Fibroblast of lung (primary cell): ENCODE measurements at regions not wholly inside any gene's neighbourhood (a gene's known extent, or its start where the extent isn't known, plus 50 kb on each side); places are given as distances from the start of the nearest gene placed in this dataset.

Experiments
- DNase-seq, 2 donors: peaks; one replicate each; pipeline versions ENCODE4 v3.0.0 to v3.0.0-alpha.2; 2010; ENCODE audit warnings: low read depth in 2 of 2
- H2AFZ ChIP-seq: 2 replicates; pipeline ENCODE4 v1.5.1; 2012; ENCODE audit warnings: low read length, control low read depth, inconsistent platforms
- H3K27ac ChIP-seq: 2 replicates; pipeline ENCODE4 v1.5.1; 2011; ENCODE audit warnings: low read length, control low read depth; ENCODE audit not compliant: insufficient read depth
- H3K27me3 ChIP-seq: 2 replicates; pipeline ENCODE4 v1.5.1; 2011; ENCODE audit warnings: mild to moderate bottlenecking, low read length; ENCODE audit not compliant: control insufficient read depth, insufficient read depth
- H3K36me3 ChIP-seq: 2 replicates; pipeline ENCODE4 v1.5.1; 2011; ENCODE audit warnings: low read length; ENCODE audit not compliant: control insufficient read depth, insufficient read depth
- H3K4me1 ChIP-seq: 2 replicates; pipeline ENCODE4 v1.5.1; 2011; ENCODE audit warnings: low read length; ENCODE audit not compliant: control insufficient read depth, insufficient read depth; ENCODE audit errors: extremely low read depth
- H3K4me2 ChIP-seq: 2 replicates; pipeline ENCODE4 v1.5.1; 2011; ENCODE audit warnings: low read length, control low read depth; ENCODE audit not compliant: insufficient read depth; ENCODE audit errors: extremely low read depth
- H3K4me3 ChIP-seq, 4 experiments: fragments of 200-600 bp in 1 of 4; sonication (generic) in 1 of 4; replicated peaks in 1 of 4; 2 replicates each; pipeline ENCODE4 v1.5.1; 2011 to 2016; ENCODE audit warnings: low read length in 4 of 4, low read depth in 3 of 4, mild to moderate bottlenecking in 3 of 4, control low read depth in 2 of 4, inconsistent platforms in 1 of 4, mixed read lengths in 1 of 4; ENCODE audit not compliant: insufficient read depth in 1 of 4; ENCODE audit errors: control extremely low read depth in 1 of 4
- H3K79me2 ChIP-seq: 2 replicates; pipeline ENCODE4 v1.5.1; 2012; ENCODE audit warnings: mild to moderate bottlenecking, low read length, inconsistent platforms; ENCODE audit not compliant: control insufficient read depth, insufficient read depth
- H3K9ac ChIP-seq: 2 replicates; pipeline ENCODE4 v1.5.1; 2011; ENCODE audit warnings: mild to moderate bottlenecking, low read length, control low read depth; ENCODE audit not compliant: insufficient read depth
- H3K9me3 ChIP-seq: 2 replicates; pipeline ENCODE4 v1.5.1; 2012; ENCODE audit warnings: low read depth, low read length; ENCODE audit not compliant: control insufficient read depth, insufficient read depth
- H4K20me1 ChIP-seq: 2 replicates; pipeline ENCODE4 v1.5.1; 2011; ENCODE audit warnings: low read length; ENCODE audit not compliant: control insufficient read depth, insufficient read depth; ENCODE audit errors: extremely low read depth
- CTCF ChIP-seq, 2 donors: IDR thresholded peaks in 1 of 2; conservative IDR thresholded peaks in 1 of 2; 1 replicate in 1 of 2; 2 replicates in 1 of 2; pipeline ENCODE4 v1.5.1; 2011 to 2012; ENCODE audit warnings: low read length in 2 of 2, control low read depth in 1 of 2, inconsistent platforms in 1 of 2, low read depth in 1 of 2, mild to moderate bottlenecking in 1 of 2
- EZH2 ChIP-seq: IDR thresholded peaks from 2 replicates; pipeline ENCODE4 v1.5.1; 2012; ENCODE audit warnings: low read length, control low read depth, mild to moderate bottlenecking; ENCODE audit errors: missing control alignments

- Histone ChIP-seq H3K9me3 (no peaks in the 10 kb centered on the region), H3K27ac (no peak overlapping the region), H2AFZ (no peak overlapping the region), H3K27me3 (no peaks in the 10 kb centered on the region), H3K4me3 (no peak overlapping the region), H3K79me2 (no peaks in the 10 kb centered on the region), H4K20me1 (no peaks in the 10 kb centered on the region), H3K36me3 (no peaks in the 10 kb centered on the region), H3K4me2 (no peak overlapping the region), H3K9ac (no peak overlapping the region), H3K4me1 (peaks cover 3% of the 10 kb centered on the region)
- TF ChIP-seq EZH2 (no peak), CTCF (conservative IDR thresholded peaks at IDR 0.05 in 1 of 2, IDR thresholded peaks at IDR 0.05 in 1 of 2; ENCODE audit: low read depth in 1 of 2, low read length in 2 of 2) (no peak)
- DNase-seq: peak in 1 of 2 donors; percentile 27
Measured at GRCh38 chr2:138244501-138244925, 257.1 kb upstream of the SPOPL start.

- Histone ChIP-seq H3K27me3 (no peaks in the 10 kb centered on the region), H3K36me3 (no peaks in the 10 kb centered on the region), H4K20me1 (no peaks in the 10 kb centered on the region), H3K4me3 (no peak overlapping the region), H3K79me2 (no peaks in the 10 kb centered on the region), H3K9ac (no peak overlapping the region), H2AFZ (no peak overlapping the region), H3K9me3 (no peaks in the 10 kb centered on the region), H3K27ac (no peak overlapping the region), H3K4me1 (no peaks in the 10 kb centered on the region), H3K4me2 (no peak overlapping the region)
- DNase-seq: no peak
- TF ChIP-seq CTCF (conservative IDR thresholded peaks at IDR 0.05 in 1 of 2, IDR thresholded peaks at IDR 0.05 in 1 of 2; ENCODE audit: low read depth in 1 of 2, low read length in 2 of 2) (no peak), EZH2 (no peak)
Measured at GRCh38 chr2:138245310-138245709, 256.3 kb upstream of the SPOPL start.

- Histone ChIP-seq H3K27me3 (no peaks in the 10 kb centered on the region), H3K79me2 (no peaks in the 10 kb centered on the region), H3K9me3 (no peaks in the 10 kb centered on the region), H3K27ac (no peak overlapping the region), H3K36me3 (no peaks in the 10 kb centered on the region), H2AFZ (no peak overlapping the region), H3K4me2 (no peak overlapping the region), H3K4me1 (no peaks in the 10 kb centered on the region), H3K9ac (no peak overlapping the region), H3K4me3 (no peak overlapping the region), H4K20me1 (no peaks in the 10 kb centered on the region)
- DNase-seq: no peak
- no peak for TF ChIP-seq EZH2
- no peak for TF ChIP-seq CTCF (conservative IDR thresholded peaks at IDR 0.05 in 1 of 2, IDR thresholded peaks at IDR 0.05 in 1 of 2; ENCODE audit: low read depth in 1 of 2, low read length in 2 of 2)
Measured at GRCh38 chr2:138247302-138247701, 254.3 kb upstream of the SPOPL start.
